Adipocyte (in vitro differentiated cells): ENCODE measurements at regions not wholly inside any gene's neighbourhood (a gene's known extent, or its start where the extent isn't known, plus 50 kb on each side); places are given as distances from the start of the nearest gene placed in this dataset.
A peak's percentile ranks its signal among the peaks of the same experiment; 100 is the strongest.
"Not testable (repeated sequence)": the region's sequence is repeated elsewhere in the genome, so short reads cannot be mapped to it uniquely, and the experiment has no call there.

Experiments
- DNase-seq: peaks from one replicate; pipeline ENCODE4 v3.0.0-alpha.2; 2015; ENCODE audit warnings: low read depth
- H3K27me3 ChIP-seq: replicated peaks from 2 replicates; pipeline ENCODE4 v1.7.0; 2013; ENCODE audit warnings: mild to moderate bottlenecking, low read length, moderate library complexity; ENCODE audit not compliant: control insufficient read depth, insufficient read depth
- H3K36me3 ChIP-seq: 2 replicates; pipeline ENCODE4 v1.7.0; 2013; ENCODE audit warnings: low read length, mild to moderate bottlenecking, moderate library complexity; ENCODE audit not compliant: control insufficient read depth, insufficient read depth, severe bottlenecking
- H3K4me1 ChIP-seq: 2 replicates; pipeline ENCODE4 v1.7.0; 2013; ENCODE audit warnings: mild to moderate bottlenecking, low read length, moderate library complexity; ENCODE audit not compliant: control insufficient read depth, insufficient read depth
- H3K4me3 ChIP-seq: 2 replicates; pipeline ENCODE4 v1.7.0; 2013; ENCODE audit warnings: mild to moderate bottlenecking, low read length, moderate library complexity
- H3K9ac ChIP-seq: 2 replicates; pipeline ENCODE4 v1.7.0; 2013; ENCODE audit warnings: mild to moderate bottlenecking, low read length, moderate library complexity
- H3K9me3 ChIP-seq: 2 replicates; pipeline ENCODE4 v1.7.0; 2013; ENCODE audit warnings: mild to moderate bottlenecking, low read length, moderate library complexity; ENCODE audit not compliant: control insufficient read depth

- H3K4me1 ChIP-seq, DNase-seq, H3K9ac ChIP-seq, H3K4me3 ChIP-seq, H3K9me3 ChIP-seq, H3K27me3 ChIP-seq, H3K36me3 ChIP-seq: not testable (repeated sequence)
These were observed 93.3 kb upstream of the GALNT18 start for GRCh38 chr11:11715075-11715474.

DNA sequence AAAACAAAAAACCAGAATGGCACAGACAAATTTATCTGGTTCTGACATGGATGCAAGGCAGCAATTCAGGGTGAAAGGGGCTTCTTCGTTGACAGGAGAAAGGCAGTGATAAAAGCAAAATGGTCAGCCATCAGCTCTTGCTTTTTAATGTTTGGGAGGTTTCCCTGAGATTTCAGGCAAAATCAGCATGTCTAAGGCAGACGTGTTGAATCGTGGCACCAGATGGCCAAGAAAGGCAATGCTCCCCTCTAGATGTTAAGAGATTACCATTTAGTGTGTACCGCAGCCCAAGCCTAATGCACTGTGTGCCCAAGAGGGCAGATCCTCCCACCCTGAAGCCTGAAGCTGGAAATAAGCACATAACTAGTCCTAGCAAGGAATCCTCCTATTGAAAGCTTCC, 88.8 kb upstream of the GALNT18 start:
- Histone ChIP-seq H3K4me3 (no peak overlapping the region), H3K4me1 (peaks cover 12% of the 10 kb centered on the region), H3K36me3 (no peaks in the 10 kb centered on the region), H3K9ac (no peak overlapping the region), H3K27me3 (peaks cover 3% of the 10 kb centered on the region), H3K9me3 (peaks cover 4% of the 10 kb centered on the region)
- no peak for DNase-seq

DNA sequence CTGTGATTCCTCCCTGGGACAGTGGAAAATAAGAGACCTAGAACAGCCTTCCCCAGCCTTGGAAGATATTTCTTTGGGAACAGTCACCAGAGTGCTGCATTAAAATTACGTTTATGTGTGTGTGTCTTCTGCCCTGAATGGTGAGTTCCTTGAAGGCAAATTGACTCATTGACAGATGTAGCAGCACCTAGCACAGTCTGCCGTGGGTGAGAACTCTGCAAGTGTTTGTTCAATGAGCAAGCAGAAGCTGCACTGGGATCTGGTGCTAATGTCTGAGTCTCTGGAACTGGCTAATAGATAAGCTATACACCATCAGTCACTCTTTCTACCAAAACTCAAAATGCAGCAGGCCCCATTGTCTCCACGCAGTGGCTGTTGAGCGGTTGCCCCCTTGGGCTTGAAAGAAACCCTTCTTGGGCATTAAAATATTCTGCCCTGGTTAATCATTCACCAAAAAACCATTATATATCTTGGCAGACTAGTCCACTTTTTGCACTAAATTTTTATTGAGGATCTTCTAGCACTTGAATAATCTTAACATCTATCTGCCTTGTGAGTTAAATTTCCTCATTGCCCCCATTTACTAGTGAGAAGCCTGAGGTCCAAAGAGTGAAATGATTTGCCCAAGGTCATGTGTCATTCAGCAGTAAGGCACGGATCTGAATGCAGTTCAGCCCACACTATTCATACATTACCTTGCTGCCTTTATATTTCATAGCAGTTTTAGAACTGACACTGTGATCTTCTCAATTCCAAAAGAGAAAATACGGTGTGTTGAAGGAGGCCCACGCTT, 87.8 kb upstream of the GALNT18 start:
- Histone ChIP-seq H3K36me3 (no peaks in the 10 kb centered on the region), H3K4me3 (no peak overlapping the region), H3K9me3 (no peaks in the 10 kb centered on the region), H3K9ac (no peak overlapping the region), H3K4me1 (peaks cover 12% of the 10 kb centered on the region), H3K27me3 (peaks cover 3% of the 10 kb centered on the region)
- no peak for DNase-seq

DNA sequence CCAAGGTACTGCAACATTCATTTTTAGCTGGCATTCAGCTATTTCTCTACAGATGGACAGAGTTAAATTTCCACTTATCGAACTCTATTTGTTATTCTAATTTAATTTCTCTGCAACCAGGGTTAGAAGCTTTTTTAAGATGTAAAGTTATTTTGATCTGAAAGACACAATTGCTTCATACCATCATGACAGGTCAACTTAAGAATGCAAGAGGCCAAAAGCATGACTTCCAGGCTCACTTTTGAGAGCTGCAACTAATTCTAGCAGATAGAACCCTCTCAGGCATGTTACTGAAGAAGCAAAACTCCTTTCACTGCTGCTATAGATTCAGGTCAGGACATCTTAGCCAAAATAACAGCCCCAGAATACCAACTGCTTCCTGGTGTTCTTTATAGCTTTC, 86.5 kb upstream of the GALNT18 start:
- DNase-seq: no peak
- Histone ChIP-seq H3K9me3 (no peaks in the 10 kb centered on the region), H3K4me3 (no peak overlapping the region), H3K27me3 (peaks cover 3% of the 10 kb centered on the region), H3K9ac (no peak overlapping the region), H3K4me1 (peaks cover 12% of the 10 kb centered on the region), H3K36me3 (no peaks in the 10 kb centered on the region)

- no peak for DNase-seq
- H3K9me3 ChIP-seq: no peaks in the 10 kb centered on the region
- H3K4me3 ChIP-seq: no peak overlapping the region
- H3K27me3 ChIP-seq: peaks cover 3% of the 10 kb centered on the region
- no peaks in the 10 kb centered on the region for H3K36me3 ChIP-seq
- peaks cover 12% of the 10 kb centered on the region for H3K4me1 ChIP-seq
- no peak overlapping the region for H3K9ac ChIP-seq
These were observed 84.2 kb upstream of the GALNT18 start for GRCh38 chr11:11706028-11706427.

DNA sequence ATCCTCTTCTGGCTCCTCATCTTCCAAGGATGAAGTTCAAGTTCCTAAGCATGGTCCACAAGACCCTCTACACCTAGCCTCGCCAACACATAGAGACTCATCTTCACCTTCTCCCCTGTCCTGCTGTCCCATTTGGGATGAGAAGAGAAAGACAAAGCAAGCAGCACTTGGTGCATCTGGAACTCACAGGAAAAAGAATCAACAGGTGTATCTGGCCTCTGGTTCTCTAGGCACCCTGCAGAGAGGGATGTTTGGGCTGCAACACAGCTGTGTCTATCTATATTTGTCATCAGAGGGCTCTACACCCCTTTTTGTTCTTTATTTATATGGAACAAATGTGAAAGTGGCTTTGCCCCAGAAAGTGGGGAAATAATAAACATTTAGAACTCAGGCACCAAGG, 82.1 kb upstream of the GALNT18 start:
- no peak for DNase-seq
- H3K9ac ChIP-seq: no peak overlapping the region
- H3K9me3 ChIP-seq: no peaks in the 10 kb centered on the region
- H3K4me3 ChIP-seq: no peak overlapping the region
- no peaks in the 10 kb centered on the region for H3K27me3 ChIP-seq
- H3K36me3 ChIP-seq: no peaks in the 10 kb centered on the region
- peaks cover 11% of the 10 kb centered on the region for H3K4me1 ChIP-seq

DNA sequence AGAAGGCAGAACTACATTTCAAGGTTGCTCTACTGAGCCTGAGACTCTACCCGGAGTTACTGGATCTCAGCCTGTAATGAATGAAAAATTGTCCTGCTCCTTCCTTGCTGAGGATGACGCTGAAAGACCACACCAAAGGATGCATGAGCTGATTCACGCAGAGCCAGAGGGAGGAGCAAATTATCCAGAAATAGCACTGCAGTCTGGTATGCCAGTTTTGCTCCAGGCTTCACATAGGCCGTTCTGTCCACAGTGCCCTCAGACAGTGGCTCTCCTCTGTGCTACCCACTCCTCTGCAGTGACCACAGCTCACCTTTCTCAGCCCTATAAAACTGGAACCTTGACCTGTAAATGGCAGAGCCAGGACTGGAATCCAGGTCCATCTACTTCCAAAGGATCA, 79.3 kb upstream of the GALNT18 start:
- Histone ChIP-seq H3K4me1 (no peaks in the 10 kb centered on the region), H3K4me3 (no peak overlapping the region), H3K36me3 (no peaks in the 10 kb centered on the region), H3K9ac (no peak overlapping the region), H3K9me3 (no peaks in the 10 kb centered on the region), H3K27me3 (no peaks in the 10 kb centered on the region)
- peak; percentile 2 for DNase-seq

DNA sequence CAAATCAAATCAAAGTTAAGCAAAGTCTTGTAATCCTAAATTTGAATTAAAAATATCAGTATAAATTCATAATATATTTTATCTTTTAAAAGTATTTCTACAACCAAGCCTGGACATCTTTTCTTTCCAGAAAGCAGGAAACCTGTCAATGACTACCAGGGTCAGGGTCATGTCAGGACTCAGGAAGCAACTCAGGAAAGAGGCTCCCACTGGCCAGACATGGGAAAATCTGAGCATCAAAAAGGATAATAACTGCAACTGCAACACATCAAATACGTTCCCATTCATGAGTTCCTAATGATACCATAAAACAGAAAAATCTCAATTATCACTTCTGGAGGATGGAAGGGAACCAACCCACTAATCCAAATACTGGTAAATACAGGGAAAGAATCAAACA, 76.0 kb upstream of the GALNT18 start:
- H3K36me3 ChIP-seq: no peaks in the 10 kb centered on the region
- DNase-seq: no peak
- H3K9me3 ChIP-seq: no peaks in the 10 kb centered on the region
- no peak overlapping the region for H3K9ac ChIP-seq
- H3K27me3 ChIP-seq: no peaks in the 10 kb centered on the region
- H3K4me1 ChIP-seq: no peaks in the 10 kb centered on the region
- no peak overlapping the region for H3K4me3 ChIP-seq

DNA sequence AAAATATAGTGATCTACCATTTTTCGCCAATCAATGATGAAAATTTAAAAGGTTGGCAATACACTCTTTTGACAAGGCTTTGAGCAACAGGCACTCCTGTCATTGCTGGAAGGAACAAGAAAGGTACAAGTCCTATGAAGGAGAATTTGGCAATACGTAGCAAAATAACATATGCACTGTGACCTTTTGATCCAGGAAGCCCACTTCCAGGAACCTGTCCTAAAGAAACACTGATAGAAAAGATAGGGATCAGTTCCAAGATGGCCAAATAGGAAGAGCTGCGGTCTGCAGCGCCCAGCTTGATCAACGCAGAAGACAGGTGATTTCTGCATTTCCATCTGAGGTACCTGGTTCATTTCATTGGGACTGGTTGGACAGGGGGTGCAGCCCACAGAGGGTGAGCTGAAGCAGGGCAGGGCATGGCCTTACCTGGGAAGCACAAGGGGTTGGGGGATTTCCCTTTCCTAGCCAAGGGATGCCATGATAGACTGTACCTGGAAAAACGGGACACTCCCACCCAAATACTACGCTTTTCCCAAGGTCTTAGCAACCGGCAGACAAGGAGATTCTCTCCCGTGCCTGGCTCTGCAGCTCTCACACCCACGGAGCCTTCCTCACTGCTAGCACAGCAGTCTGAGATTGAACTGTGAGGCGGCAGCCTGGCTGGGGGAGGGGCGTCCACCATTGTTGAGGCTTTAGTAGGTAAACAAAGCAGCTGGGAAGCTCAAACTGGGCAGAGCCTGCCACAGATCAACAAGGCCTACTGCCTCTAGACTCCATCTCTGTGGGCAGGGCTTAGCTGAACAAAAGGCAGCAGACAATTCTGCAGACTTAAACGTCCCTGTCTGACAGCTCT, 69.7 kb upstream of the GALNT18 start:
- H3K4me3 ChIP-seq: no peak overlapping the region
- H3K4me1 ChIP-seq: no peaks in the 10 kb centered on the region
- no peaks in the 10 kb centered on the region for H3K36me3 ChIP-seq
- H3K27me3 ChIP-seq: peaks cover under 1% of the 10 kb centered on the region
- no peak overlapping the region for H3K9ac ChIP-seq
- H3K9me3 ChIP-seq: peaks cover 2% of the 10 kb centered on the region
- DNase-seq: no peak

DNA sequence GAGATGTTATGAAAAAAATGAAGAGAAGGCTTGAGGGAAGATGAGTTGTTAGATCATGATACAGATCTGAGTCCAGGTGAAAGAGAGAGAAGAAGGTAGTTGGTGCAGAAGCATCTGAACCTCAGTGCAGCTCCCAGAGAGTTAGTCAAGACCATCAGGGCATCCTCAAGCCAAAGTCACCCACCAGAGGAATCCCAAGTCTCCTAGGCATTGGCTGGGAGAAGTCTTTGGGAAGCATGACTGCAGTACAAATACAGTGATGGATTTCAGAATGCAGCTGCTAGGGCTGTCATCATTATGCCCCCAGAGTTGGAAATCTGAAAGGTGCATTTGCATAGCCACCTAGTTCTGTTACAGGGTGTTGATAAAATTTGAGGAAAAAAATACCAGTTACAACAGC, 59.7 kb upstream of the GALNT18 start:
- H3K9ac ChIP-seq: no peak overlapping the region
- DNase-seq: no peak
- H3K4me3 ChIP-seq: no peak overlapping the region
- peaks cover 18% of the 10 kb centered on the region for H3K9me3 ChIP-seq
- H3K27me3 ChIP-seq: peaks cover 38% of the 10 kb centered on the region
- no peaks in the 10 kb centered on the region for H3K36me3 ChIP-seq
- no peaks in the 10 kb centered on the region for H3K4me1 ChIP-seq

- no peak for DNase-seq
- Histone ChIP-seq H3K9me3 (no peaks in the 10 kb centered on the region), H3K4me1 (no peaks in the 10 kb centered on the region), H3K36me3 (no peaks in the 10 kb centered on the region), H3K9ac (no peak overlapping the region), H3K27me3 (peaks cover 57% of the 10 kb centered on the region), H3K4me3 (no peak overlapping the region)
These were observed 56.0 kb upstream of the GALNT18 start for GRCh38 chr11:11677672-11678356.
